OCI-LY1 (cell line): ENCODE measurements at regions not wholly inside any gene's neighbourhood (a gene's known extent, or its start where the extent isn't known, plus 50 kb on each side); places are given as distances from the start of the nearest gene placed in this dataset.

Source experiments
- H2AFZ ChIP-seq: fragments of 200-600 bp; sonication (generic), shearing (Covaris generic); 2 replicates; pipeline ENCODE4 v1.6.0; 2014; ENCODE audit warnings: antibody characterized with exemption, mild to moderate bottlenecking, low read length
- H3F3A ChIP-seq: fragments of 200-600 bp; sonication (generic), shearing (Covaris generic); 2 replicates; pipeline ENCODE4 v1.6.0; 2014; ENCODE audit warnings: mild to moderate bottlenecking, antibody characterized with exemption, low read length, moderate library complexity; ENCODE audit not compliant: insufficient read depth
- H3K27ac ChIP-seq: fragments of 200-600 bp; sonication (generic); 2 replicates; pipeline ENCODE4 v1.5.1; 2014; ENCODE audit warnings: low read length, mixed run types, mild to moderate bottlenecking, low read depth; ENCODE audit not compliant: poor library complexity, severe bottlenecking
- H3K27me3 ChIP-seq: fragments of 200-600 bp; sonication (generic); 2 replicates; pipeline ENCODE4 v1.6.0; 2014; ENCODE audit warnings: antibody characterized with exemption, mild to moderate bottlenecking, low read length, moderate library complexity; ENCODE audit not compliant: insufficient read depth
- H3K36me3 ChIP-seq: fragments of 200-600 bp; sonication (generic); 2 replicates; pipeline ENCODE4 v1.6.1; 2014; ENCODE audit warnings: mild to moderate bottlenecking, antibody characterized with exemption, low read length, moderate library complexity, mixed read lengths; ENCODE audit not compliant: insufficient read depth
- H3K4me1 ChIP-seq: fragments of 200-600 bp; sonication (generic); 2 replicates; pipeline ENCODE4 v1.5.1; 2014; ENCODE audit warnings: mild to moderate bottlenecking, low read length, moderate library complexity; ENCODE audit not compliant: insufficient read depth, severe bottlenecking
- H3K4me2 ChIP-seq: fragments of 200-600 bp; sonication (generic), shearing (Covaris generic); 2 replicates; pipeline ENCODE4 v1.6.1; 2014; ENCODE audit warnings: low read length
- H3K4me3 ChIP-seq: fragments of 200-600 bp; sonication (generic); 2 replicates; pipeline ENCODE4 v1.5.1; 2014; ENCODE audit warnings: low read length, low read depth, mild to moderate bottlenecking, mixed read lengths; ENCODE audit not compliant: poor library complexity, severe bottlenecking
- H3K79me2 ChIP-seq: fragments of 200-600 bp; shearing (Covaris generic); 2 replicates; pipeline ENCODE4 v1.6.1; 2016; ENCODE audit warnings: mixed run types, low read length, mixed read lengths; ENCODE audit not compliant: insufficient read depth
- H3K9ac ChIP-seq: fragments of 200-600 bp; sonication (generic), shearing (Covaris generic); 2 replicates; pipeline ENCODE4 v1.6.1; 2014; ENCODE audit warnings: mild to moderate bottlenecking, low read length, mixed read lengths
- H3K9me2 ChIP-seq: fragments of 200-600 bp; sonication (generic), shearing (Covaris generic); 2 replicates; pipeline ENCODE4 v1.6.1; 2014; ENCODE audit warnings: low read depth, mild to moderate bottlenecking, low read length, mixed read lengths
- H3K9me3 ChIP-seq: fragments of 200-600 bp; shearing (Covaris generic); 2 replicates; pipeline ENCODE4 v1.6.1; 2014; ENCODE audit warnings: low read length, mixed read lengths
- H4K20me1 ChIP-seq: fragments of 200-600 bp; sonication (generic), shearing (Covaris generic); 2 replicates; pipeline ENCODE4 v1.6.0; 2016; ENCODE audit warnings: mild to moderate bottlenecking, low read length; ENCODE audit not compliant: insufficient read depth
- CTCF ChIP-seq: fragments of 200-600 bp; sonication (generic), shearing (Covaris generic); IDR thresholded peaks from 2 replicates; pipeline ENCODE4 v1.5.1; 2017; ENCODE audit warnings: mild to moderate bottlenecking, antibody characterized with exemption, low read length, moderate library complexity, mixed read lengths
- EZH2 ChIP-seq: fragments of 200-600 bp; sonication (generic), shearing (Covaris generic); IDR thresholded peaks from 2 replicates; pipeline ENCODE4 v1.8.0; 2017; ENCODE audit warnings: borderline replicate concordance, mixed run types, mild to moderate bottlenecking, antibody characterized with exemption, low read length, moderate library complexity, mixed read lengths

DNA sequence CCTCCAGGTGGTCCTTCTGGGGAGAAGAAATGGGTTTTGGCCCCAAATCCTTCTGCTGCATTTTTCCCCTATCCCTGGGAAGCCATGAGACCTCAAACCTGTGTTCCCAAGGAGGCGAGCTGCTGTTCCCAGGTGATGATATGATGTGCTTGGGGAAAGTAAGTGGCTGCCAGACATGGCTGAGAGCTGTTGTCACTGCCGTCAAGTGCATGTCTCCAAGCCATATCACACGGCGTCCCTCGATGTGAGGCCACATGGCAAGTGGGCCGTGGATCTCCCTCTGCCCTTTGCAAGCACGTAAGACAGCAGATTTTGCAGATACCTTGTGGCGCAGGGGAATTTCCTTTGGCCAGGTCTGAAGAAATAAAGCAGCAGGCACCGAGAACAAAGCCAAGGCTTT lies 103.7 kb upstream of the CD93 start:
- no peak overlapping the region for H3K4me2 ChIP-seq
- H3K27ac ChIP-seq: no peak overlapping the region
- H3K4me3 ChIP-seq: no peak overlapping the region
- no peaks in the 10 kb centered on the region for H4K20me1 ChIP-seq
- H3K4me1 ChIP-seq: no peaks in the 10 kb centered on the region
- H3K79me2 ChIP-seq: no peaks in the 10 kb centered on the region
- no peak for TF ChIP-seq EZH2
- no peak for TF ChIP-seq CTCF
- H3F3A ChIP-seq: no peaks in the 10 kb centered on the region
- no peak overlapping the region for H2AFZ ChIP-seq
- no peaks in the 10 kb centered on the region for H3K36me3 ChIP-seq
- H3K9ac ChIP-seq: no peak overlapping the region
- no peaks in the 10 kb centered on the region for H3K9me2 ChIP-seq
- no peaks in the 10 kb centered on the region for H3K9me3 ChIP-seq
- H3K27me3 ChIP-seq: no peaks in the 10 kb centered on the region

- Histone ChIP-seq H3K4me2 (no peak overlapping the region), H3F3A (no peaks in the 10 kb centered on the region), H3K9me2 (no peaks in the 10 kb centered on the region), H3K9me3 (no peaks in the 10 kb centered on the region), H4K20me1 (no peaks in the 10 kb centered on the region), H3K27me3 (no peaks in the 10 kb centered on the region), H3K79me2 (no peaks in the 10 kb centered on the region), H3K36me3 (no peaks in the 10 kb centered on the region), H3K4me3 (no peak overlapping the region), H3K4me1 (no peaks in the 10 kb centered on the region), H3K27ac (no peak overlapping the region), H3K9ac (no peak overlapping the region), H2AFZ (no peak overlapping the region)
- TF ChIP-seq EZH2: no peak
- no peak for TF ChIP-seq CTCF
These were observed 103.2 kb upstream of the CD93 start for GRCh38 chr20:23189341-23189740.

DNA sequence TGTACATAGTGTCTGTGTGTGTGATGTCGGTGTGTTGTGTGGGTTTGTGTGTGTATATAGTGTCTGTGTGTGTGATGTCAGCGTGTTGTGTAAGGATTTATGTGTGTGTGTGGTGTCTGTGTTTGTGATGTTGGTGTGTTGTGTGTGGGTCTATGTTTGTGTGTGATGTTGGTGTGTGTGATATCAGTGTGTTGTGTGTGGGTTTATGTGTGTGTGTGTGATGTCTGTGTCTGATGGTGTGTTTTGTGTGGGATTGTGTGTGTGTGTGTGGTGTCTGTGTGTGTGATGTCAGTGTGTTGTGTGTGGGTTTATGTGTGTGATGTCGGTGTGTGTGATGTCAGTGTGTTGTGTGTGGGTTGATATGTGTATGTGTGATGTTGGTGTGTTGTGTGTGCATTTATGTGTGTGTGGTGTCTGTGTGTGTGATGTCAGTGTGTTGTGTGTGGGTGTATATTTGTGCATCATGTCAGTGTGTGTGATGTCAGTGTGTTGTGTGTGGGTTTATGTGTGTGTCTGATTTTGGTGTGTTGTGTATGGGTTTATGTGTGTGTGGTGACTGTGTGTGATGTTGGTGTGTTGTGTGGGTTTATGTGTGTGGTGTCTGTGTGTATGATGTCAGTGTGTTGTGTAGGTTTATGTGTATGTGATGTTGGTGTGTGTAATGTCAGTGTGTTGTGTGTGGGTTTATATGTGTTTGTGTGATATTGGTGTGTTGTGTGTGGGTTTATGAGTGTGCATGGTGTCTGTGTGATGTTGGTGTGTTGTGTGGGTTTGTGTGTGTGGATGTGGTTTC lies 102.4 kb upstream of the CD93 start:
- no peaks in the 10 kb centered on the region for H3K79me2 ChIP-seq
- H3K9me3 ChIP-seq: no peaks in the 10 kb centered on the region
- H3K9ac ChIP-seq: no peak overlapping the region
- no peak overlapping the region for H3K4me3 ChIP-seq
- H3K36me3 ChIP-seq: no peaks in the 10 kb centered on the region
- H2AFZ ChIP-seq: no peak overlapping the region
- no peaks in the 10 kb centered on the region for H3K4me1 ChIP-seq
- H3K9me2 ChIP-seq: no peaks in the 10 kb centered on the region
- no peak overlapping the region for H3K4me2 ChIP-seq
- no peak overlapping the region for H3K27ac ChIP-seq
- no peaks in the 10 kb centered on the region for H3K27me3 ChIP-seq
- no peaks in the 10 kb centered on the region for H4K20me1 ChIP-seq
- no peak for TF ChIP-seq CTCF
- TF ChIP-seq EZH2: no peak
- H3F3A ChIP-seq: no peaks in the 10 kb centered on the region
